ENCODE measurements at regions not wholly inside any gene's neighbourhood (a gene's known extent, or its start where the extent isn't known, plus 50 kb on each side); places are given as distances from the start of the nearest gene placed in this dataset.

- no peaks in the 10 kb centered on the region for H3K36me3 ChIP-seq
- no peak for TF ChIP-seq POLR2AphosphoS5 (IDR thresholded peaks at IDR 0.05)
- no peak for TF ChIP-seq EP300 (IDR thresholded peaks at IDR 0.05)
- TF ChIP-seq CTCF (IDR thresholded peaks at IDR 0.05): no peak
- TF ChIP-seq POLR2A (IDR thresholded peaks at IDR 0.05): no peak
- WGBS: 55% methylated on average over 17 of the region's 17 CpGs
- no peak for DNase-seq (ENCODE audit: low spot score in 2 of 2)
- no peak overlapping the region for H3K4me3 ChIP-seq
- peaks cover 14% of the 10 kb centered on the region for H3K27me3 ChIP-seq
- no peaks in the 10 kb centered on the region for H3K9me3 ChIP-seq
- peaks cover 12% of the 10 kb centered on the region for H3K4me1 ChIP-seq
- H3K27ac ChIP-seq: peak overlapping the region; percentile 54
These were observed 265.9 kb downstream of the BMP7 start for GRCh38 chr20:57000441-57000968.

DNA sequence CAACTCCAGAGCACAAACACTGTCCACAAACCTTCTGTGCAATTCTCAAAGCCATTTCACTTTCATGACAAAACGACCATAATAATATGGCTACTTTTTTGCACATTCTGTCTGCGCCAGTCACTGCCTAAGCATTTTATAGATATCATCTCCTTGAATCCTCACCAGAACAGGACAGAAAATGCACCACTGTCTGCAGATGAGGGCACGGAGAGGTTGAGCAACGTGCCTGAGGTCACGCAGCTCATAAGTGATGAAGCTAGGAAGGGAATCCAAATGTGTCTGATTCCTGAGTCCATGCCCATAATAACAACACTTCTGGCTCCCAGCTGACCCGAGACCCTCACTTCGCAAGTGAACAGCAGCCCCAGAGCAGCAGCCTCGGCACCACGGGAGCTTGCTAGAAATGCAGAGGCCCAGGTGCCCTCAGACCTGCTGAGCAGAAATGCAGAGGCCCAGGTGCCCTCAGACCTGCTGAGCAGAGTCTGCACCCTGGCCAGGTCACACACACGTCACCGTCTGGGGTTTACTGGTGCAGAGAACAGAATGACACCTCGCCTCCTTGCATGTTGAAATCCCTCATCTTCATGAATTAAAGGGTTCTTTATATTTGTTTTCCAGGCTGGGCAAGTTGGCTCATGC lies 265.2 kb downstream of the BMP7 start:
- Histone ChIP-seq H3K36me3 (no peaks in the 10 kb centered on the region), H3K27ac (no peak overlapping the region), H3K27me3 (peaks cover 19% of the 10 kb centered on the region), H3K4me3 (no peak overlapping the region), H3K4me1 (peaks cover 10% of the 10 kb centered on the region), H3K9me3 (no peaks in the 10 kb centered on the region)
- WGBS: 59% methylated on average over 10 of the region's 12 CpGs
- TF ChIP-seq EP300 (IDR thresholded peaks at IDR 0.05): no peak
- no peak for DNase-seq (ENCODE audit: low spot score in 2 of 2)

- no peaks in the 10 kb centered on the region for H3K9me3 ChIP-seq
- WGBS: 75% methylated on average over 15 of the region's 15 CpGs
These were observed 264.3 kb downstream of the BMP7 start for GRCh38 chr20:57002066-57002570.

GRCh38 chr20:57003012-57003411 lies 263.4 kb downstream of the BMP7 start:
- Histone ChIP-seq H3K27me3 (peaks cover 19% of the 10 kb centered on the region), H3K36me3 (no peaks in the 10 kb centered on the region), H3K4me3 (no peak overlapping the region), H3K4me1 (peaks cover 18% of the 10 kb centered on the region), H3K9me3 (no peaks in the 10 kb centered on the region), H3K27ac (no peak overlapping the region)
- 41% methylated on average over 5 of the region's 7 CpGs for WGBS
- TF ChIP-seq CTCF (IDR thresholded peaks at IDR 0.05) (no peak), POLR2A (IDR thresholded peaks at IDR 0.05) (no peak), EP300 (IDR thresholded peaks at IDR 0.05) (no peak), POLR2AphosphoS5 (IDR thresholded peaks at IDR 0.05) (no peak)
- DNase-seq (ENCODE audit: low spot score in 2 of 2): no peak

More at GRCh38 chr20:57002066-57002570, 264.3 kb downstream of the BMP7 start:
- Histone ChIP-seq H3K36me3 (no peaks in the 10 kb centered on the region), H3K27me3 (peaks cover 19% of the 10 kb centered on the region), H3K27ac (no peak overlapping the region), H3K4me1 (peaks cover 18% of the 10 kb centered on the region), H3K4me3 (no peak overlapping the region)
- no peak for TF ChIP-seq CTCF (IDR thresholded peaks at IDR 0.05)
- no peak for TF ChIP-seq POLR2A (IDR thresholded peaks at IDR 0.05)
- no peak for TF ChIP-seq POLR2AphosphoS5 (IDR thresholded peaks at IDR 0.05)
- no peak for TF ChIP-seq EP300 (IDR thresholded peaks at IDR 0.05)
- no peak for DNase-seq (ENCODE audit: low spot score in 2 of 2)

DNA sequence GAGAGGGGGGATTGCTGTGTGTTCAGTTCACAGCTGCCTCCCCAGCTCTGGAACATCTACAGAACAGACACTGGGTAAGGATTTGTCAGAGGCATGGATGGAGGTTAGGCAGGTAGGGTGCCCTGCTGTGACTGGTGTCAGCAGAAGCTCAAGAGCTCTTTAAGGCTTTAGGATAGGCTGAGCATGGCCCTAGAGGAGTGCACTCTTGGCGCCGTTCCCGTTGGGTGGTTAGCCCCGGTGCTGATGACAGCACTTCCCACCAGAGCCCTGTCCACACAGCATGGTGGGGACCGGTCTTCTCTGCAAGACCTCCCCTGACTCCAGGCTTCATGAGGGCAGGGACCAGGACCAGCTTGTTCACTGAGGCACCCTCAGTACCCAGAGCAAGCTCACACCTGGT lies 262.0 kb downstream of the BMP7 start:
- Histone ChIP-seq H3K27ac (no peak overlapping the region), H3K4me1 (peaks cover 18% of the 10 kb centered on the region), H3K36me3 (no peaks in the 10 kb centered on the region), H3K9me3 (no peaks in the 10 kb centered on the region), H3K4me3 (no peak overlapping the region), H3K27me3 (peaks cover 19% of the 10 kb centered on the region)
- TF ChIP-seq CTCF (IDR thresholded peaks at IDR 0.05) (no peak), EP300 (IDR thresholded peaks at IDR 0.05) (no peak)
- WGBS: 73% methylated on average over 5 of the region's 5 CpGs
- DNase-seq (ENCODE audit: low spot score in 2 of 2): no peak

Measured in suprapubic skin (tissue), 4 donors.